ENCODE measurements at regions not wholly inside any gene's neighbourhood (a gene's known extent, or its start where the extent isn't known, plus 50 kb on each side); places are given as distances from the start of the nearest gene placed in this dataset.

GRCh38 chr2:120493231-120493630 is 147.3 kb downstream of the INHBB start:
- TF ChIP-seq CTCF (IDR thresholded peaks at IDR 0.05; ENCODE audit: low read length, missing control alignments), result no peak
- H3K4me3 ChIP-seq (replicated peaks; ENCODE audit: low read depth, low read length), result no peak overlapping the region

GRCh38 chr2:120494446-120494845 is 148.5 kb downstream of the INHBB start:
- no peak for TF ChIP-seq CTCF (IDR thresholded peaks at IDR 0.05; ENCODE audit: low read length, missing control alignments)
- no peak for DNase-seq (ENCODE audit: low read depth)
- no peak overlapping the region for H3K4me3 ChIP-seq (replicated peaks; ENCODE audit: low read depth, low read length)

More at GRCh38 chr2:120493231-120493630, 147.3 kb downstream of the INHBB start:
- no peak for DNase-seq (ENCODE audit: low read depth)

GRCh38 chr2:120495586-120495985 is 149.7 kb downstream of the INHBB start:
- TF ChIP-seq CTCF (IDR thresholded peaks at IDR 0.05; ENCODE audit: low read length, missing control alignments), result no peak

GRCh38 chr2:120496235-120496634 is 150.3 kb downstream of the INHBB start:
- no peak for DNase-seq (ENCODE audit: low read depth)
- H3K4me3 ChIP-seq (replicated peaks; ENCODE audit: low read depth, low read length), result no peak overlapping the region
- no peak for TF ChIP-seq CTCF (IDR thresholded peaks at IDR 0.05; ENCODE audit: low read length, missing control alignments)

More at GRCh38 chr2:120495586-120495985, 149.7 kb downstream of the INHBB start:
- no peak for DNase-seq (ENCODE audit: low read depth)
- H3K4me3 ChIP-seq (replicated peaks; ENCODE audit: low read depth, low read length), result no peak overlapping the region

GRCh38 chr2:120496759-120497158 is 150.8 kb downstream of the INHBB start:
- TF ChIP-seq CTCF (IDR thresholded peaks at IDR 0.05; ENCODE audit: low read length, missing control alignments), result no peak
- no peak overlapping the region for H3K4me3 ChIP-seq (replicated peaks; ENCODE audit: low read depth, low read length)
- DNase-seq (ENCODE audit: low read depth), result no peak

GRCh38 chr2:120497261-120497977 is 151.5 kb downstream of the INHBB start:
- no peak for TF ChIP-seq CTCF (IDR thresholded peaks at IDR 0.05; ENCODE audit: low read length, missing control alignments)
- no peak overlapping the region for H3K4me3 ChIP-seq (replicated peaks; ENCODE audit: low read depth, low read length)
- no peak for DNase-seq (ENCODE audit: low read depth)

- no peak overlapping the region for H3K4me3 ChIP-seq (replicated peaks; ENCODE audit: low read depth, low read length)
- no peak for DNase-seq (ENCODE audit: low read depth)
- no peak for TF ChIP-seq CTCF (IDR thresholded peaks at IDR 0.05; ENCODE audit: low read length, missing control alignments)
These were observed 152.2 kb downstream of the INHBB start for GRCh38 chr2:120498121-120498520.
